Sigmoid colon (tissue), 3 donors: ENCODE measurements at regions not wholly inside any gene's neighbourhood (a gene's known extent, or its start where the extent isn't known, plus 50 kb on each side); places are given as distances from the start of the nearest gene placed in this dataset.

Experiments used
- POLR2A ChIP-seq, 2 donors: fragments of 450-650 bp; IDR thresholded peaks; one replicate each; pipeline ENCODE4 v1.6.1; 2016; ENCODE audit warnings: antibody characterized with exemption in 2 of 2, mild to moderate bottlenecking in 2 of 2, moderate library complexity in 2 of 2
- TF ChIP-seq, protein P1 (sequence below), 4 experiments: fragments of 450-650 bp in 3 of 4; fragments of 200-600 bp in 1 of 4; IDR thresholded peaks; one replicate each; pipeline ENCODE4 v1.5.1; 2016 to 2019; ENCODE audit warnings: antibody characterized with exemption in 4 of 4, mild to moderate bottlenecking in 3 of 4, moderate library complexity in 2 of 4

DNA sequence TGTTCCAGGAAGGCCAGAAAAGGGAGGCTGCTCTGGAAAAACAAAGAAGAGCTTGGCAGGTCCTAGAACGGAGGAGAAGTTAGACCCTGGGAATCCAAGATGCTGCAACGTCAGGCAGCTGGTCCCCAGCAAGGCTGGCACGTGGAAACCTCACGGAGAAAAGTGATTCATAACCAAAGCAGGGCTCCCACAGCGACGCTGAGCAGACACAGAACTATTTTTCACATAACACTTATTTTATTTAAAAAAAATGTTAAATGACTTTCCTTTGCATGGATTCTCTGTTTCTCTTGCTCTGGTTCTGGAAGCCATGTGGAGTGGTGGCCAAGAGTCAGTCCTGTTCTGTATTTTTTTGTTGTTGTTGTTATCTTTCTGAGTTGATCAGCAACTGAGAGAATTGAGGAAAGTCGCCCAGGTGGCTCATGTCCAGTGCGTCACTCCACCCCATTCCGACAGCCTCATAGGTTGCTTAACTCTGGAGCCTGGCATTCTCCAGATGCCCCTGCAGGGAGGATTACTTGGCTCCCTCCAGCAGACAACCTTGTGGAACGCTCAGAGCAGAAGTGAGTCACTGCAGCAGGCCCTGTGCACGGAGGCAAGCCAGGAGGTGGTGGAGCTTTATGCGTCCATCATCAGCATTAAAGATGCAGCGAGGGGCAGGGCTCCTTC, 229.9 kb upstream of the HDAC4 start:
- TF ChIP-seq POLR2A (IDR thresholded peaks at IDR 0.05): no peak
- TF ChIP-seq, protein P1, sequence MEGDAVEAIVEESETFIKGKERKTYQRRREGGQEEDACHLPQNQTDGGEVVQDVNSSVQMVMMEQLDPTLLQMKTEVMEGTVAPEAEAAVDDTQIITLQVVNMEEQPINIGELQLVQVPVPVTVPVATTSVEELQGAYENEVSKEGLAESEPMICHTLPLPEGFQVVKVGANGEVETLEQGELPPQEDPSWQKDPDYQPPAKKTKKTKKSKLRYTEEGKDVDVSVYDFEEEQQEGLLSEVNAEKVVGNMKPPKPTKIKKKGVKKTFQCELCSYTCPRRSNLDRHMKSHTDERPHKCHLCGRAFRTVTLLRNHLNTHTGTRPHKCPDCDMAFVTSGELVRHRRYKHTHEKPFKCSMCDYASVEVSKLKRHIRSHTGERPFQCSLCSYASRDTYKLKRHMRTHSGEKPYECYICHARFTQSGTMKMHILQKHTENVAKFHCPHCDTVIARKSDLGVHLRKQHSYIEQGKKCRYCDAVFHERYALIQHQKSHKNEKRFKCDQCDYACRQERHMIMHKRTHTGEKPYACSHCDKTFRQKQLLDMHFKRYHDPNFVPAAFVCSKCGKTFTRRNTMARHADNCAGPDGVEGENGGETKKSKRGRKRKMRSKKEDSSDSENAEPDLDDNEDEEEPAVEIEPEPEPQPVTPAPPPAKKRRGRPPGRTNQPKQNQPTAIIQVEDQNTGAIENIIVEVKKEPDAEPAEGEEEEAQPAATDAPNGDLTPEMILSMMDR (IDR thresholded peaks at IDR 0.05): no peak
